HG03064 (cell line): ENCODE measurements at regions not wholly inside any gene's neighbourhood (a gene's known extent, or its start where the extent isn't known, plus 50 kb on each side); places are given as distances from the start of the nearest gene placed in this dataset.

Source experiments
- ATAC-seq: cut with Tn5 transposase; IDR thresholded peaks from one replicate; pipeline ENCODE4 v1.9.1; 2021; ENCODE audit warnings: low read depth; ENCODE audit not compliant: unreplicated experiment

- ATAC-seq: no peak
Observed at GRCh38 chr1:5010656-5011055, 356.2 kb downstream of the AJAP1 start.

DNA sequence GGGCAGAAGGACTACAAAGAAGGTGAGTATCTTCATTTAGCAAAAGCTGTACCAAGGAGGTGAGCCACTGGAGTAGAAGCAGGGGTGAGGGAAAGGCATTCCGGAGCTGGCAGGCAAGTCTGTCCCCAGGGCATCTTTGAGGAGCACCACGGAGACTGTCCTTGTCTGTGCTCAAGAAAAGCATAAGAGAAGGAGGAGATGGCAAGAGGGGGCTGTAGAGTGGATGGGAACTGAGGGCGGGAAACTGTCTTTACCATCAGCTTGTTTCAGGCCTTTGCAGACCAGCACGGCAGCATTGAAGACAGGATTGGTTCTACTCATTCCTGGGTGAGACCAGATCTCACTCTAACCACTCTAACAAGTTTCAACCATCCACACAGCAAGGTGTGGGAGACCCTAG is 355.8 kb downstream of the AJAP1 start:
- ATAC-seq: no peak

DNA sequence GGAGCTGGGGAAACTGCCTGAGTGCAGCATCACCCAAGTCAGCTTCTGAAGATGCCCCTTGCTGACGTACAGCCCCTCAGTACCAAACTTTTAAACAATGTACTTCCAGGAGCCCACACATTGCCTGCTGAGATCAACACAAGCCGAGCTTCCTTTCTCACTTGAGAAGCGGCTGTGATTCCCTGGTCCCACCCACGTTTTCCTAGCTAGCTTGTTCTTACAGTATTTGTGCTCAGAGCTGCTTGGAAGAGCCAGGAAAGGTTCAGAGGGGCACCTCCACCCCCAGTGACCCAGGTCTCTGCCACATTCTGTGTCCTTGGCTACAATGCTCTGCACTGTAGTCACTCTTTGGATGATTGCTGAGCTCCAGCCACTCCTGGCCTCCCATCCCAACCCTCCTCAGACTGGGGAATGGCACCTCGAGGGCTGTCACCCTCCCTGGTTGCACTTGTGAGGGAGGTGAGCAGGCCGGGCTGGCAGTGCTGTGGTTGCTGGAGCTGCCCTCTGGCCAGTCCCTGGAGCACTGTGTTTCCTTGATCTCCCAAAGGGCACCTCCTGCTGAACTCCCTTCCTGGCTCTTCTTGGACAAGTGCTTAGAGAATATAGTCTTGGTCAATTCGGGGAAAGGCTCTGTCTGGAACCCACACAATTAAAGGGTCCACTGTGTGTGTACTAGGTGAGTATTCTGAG is 355.1 kb downstream of the AJAP1 start:
- no peak for ATAC-seq

DNA sequence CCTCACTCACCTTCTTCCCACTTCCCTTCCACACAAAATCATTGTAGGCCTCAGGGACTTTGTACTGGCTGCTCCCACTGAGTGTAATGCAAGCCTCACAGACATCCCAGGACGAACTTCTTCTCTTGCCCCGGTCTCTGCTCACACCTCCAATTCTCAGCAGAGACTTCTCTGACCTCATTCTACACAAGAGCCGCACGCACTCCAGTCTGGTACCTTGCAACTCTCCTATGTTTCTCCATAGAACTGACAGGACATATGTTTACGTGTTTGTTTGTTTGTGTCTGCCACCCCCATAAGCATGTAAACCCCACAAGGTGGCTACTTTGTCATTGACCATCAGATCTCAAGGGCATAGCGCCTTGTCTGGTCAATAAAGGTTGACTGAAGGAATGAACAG is 350.8 kb downstream of the AJAP1 start:
- no peak for ATAC-seq

- no peak for ATAC-seq
Observed at GRCh38 chr1:5002676-5003075, 348.3 kb downstream of the AJAP1 start.

DNA sequence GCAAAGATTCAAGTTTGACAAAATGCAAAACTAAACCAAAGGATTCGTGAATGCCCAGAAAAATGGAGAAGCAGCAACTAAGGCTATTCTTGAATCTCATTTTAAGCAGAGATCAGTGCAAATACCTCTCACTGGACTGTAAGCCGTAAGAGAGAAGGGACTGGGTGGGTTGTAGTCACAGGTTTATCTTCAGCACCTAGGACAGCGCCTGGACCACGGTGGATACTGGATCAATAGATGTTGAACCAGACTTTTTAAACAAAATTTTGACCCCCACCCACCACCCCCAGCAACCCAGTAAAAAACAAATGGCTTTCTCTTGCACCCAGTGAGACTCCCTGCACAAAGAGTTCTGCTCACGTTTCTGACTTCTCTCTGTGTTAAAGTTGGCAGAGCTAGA is 347.1 kb downstream of the AJAP1 start:
- ATAC-seq: no peak

DNA sequence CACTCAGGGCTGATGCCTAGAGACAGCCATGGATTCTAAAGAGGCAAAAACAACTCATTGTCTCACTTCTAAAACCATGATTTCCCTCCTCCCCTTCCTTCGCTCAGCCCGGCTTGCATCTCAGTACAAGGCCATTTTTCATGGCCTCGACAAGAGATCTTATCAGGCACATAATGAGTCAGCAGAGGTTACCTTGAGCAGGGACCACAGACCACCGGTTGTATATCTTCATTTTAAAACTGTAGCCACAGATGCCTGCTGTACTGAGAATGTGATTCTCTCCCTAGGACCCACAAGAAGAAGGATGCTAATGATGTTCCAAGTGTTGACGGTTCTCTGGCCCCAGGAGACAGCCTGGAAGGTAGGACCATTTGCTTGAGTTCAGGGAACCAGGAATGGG is 331.9 kb downstream of the AJAP1 start:
- ATAC-seq: no peak

GRCh38 chr1:4984841-4985240 is 330.4 kb downstream of the AJAP1 start:
- no peak for ATAC-seq

GRCh38 chr1:4980211-4980610 is 325.8 kb downstream of the AJAP1 start:
- no peak for ATAC-seq

GRCh38 chr1:4978660-4979390 is 324.4 kb downstream of the AJAP1 start:
- no peak for ATAC-seq

GRCh38 chr1:4977701-4978100 is 323.3 kb downstream of the AJAP1 start:
- no peak for ATAC-seq

GRCh38 chr1:4976859-4977440 is 322.5 kb downstream of the AJAP1 start:
- no peak for ATAC-seq

GRCh38 chr1:4975856-4976255 is 321.4 kb downstream of the AJAP1 start:
- ATAC-seq: no peak

GRCh38 chr1:4974981-4975685 is 320.7 kb downstream of the AJAP1 start:
- ATAC-seq: no peak

DNA sequence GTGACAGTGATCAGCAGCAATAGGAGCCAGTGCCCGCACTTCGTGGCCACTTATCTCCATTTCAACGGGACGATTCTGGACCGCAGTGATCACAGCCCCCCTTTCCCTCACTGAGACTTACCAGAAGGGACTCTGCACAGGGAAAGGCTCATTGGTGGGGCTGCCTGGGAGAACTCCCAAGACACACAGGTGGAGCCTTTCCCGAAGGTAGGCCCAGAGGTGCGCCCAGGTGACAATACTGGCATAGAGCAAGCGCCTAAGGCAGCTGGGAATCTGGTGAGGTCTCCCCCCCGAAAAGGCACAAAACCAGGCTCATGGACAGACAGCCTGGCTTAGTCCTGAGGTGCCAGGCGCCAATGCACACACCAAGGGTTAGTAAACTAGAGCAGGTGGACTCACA is 318.9 kb downstream of the AJAP1 start:
- no peak for ATAC-seq

DNA sequence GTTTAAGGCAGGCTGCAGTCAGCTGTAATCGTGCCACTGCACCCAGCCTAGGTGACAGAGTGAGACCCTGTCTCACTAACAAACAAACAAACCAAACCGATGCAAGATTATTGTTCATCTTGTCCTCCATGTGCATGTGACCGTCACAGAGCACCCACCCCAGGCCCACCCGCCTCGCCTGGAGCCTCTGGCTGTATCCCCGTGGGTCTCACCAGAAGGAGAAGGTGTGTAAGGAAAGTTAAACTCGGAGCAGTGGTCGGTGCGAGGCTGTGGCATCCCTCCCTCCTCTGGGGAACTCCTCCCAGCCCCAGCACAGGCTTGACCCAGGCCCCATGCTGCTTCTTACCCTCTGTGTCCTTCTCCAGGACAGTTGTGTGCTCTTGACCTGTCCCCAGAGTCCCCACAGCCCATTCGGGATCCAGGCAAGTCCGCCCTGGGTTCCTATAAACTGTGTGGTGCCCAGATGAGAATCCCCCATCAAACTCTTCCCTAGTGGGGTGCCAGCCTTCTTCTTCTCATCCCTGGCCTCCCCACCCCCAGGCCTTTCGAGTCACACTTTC is 318.4 kb downstream of the AJAP1 start:
- ATAC-seq: no peak

GRCh38 chr1:4971666-4972065 is 317.3 kb downstream of the AJAP1 start:
- ATAC-seq: no peak

GRCh38 chr1:4970532-4970931 is 316.1 kb downstream of the AJAP1 start:
- ATAC-seq: no peak

DNA sequence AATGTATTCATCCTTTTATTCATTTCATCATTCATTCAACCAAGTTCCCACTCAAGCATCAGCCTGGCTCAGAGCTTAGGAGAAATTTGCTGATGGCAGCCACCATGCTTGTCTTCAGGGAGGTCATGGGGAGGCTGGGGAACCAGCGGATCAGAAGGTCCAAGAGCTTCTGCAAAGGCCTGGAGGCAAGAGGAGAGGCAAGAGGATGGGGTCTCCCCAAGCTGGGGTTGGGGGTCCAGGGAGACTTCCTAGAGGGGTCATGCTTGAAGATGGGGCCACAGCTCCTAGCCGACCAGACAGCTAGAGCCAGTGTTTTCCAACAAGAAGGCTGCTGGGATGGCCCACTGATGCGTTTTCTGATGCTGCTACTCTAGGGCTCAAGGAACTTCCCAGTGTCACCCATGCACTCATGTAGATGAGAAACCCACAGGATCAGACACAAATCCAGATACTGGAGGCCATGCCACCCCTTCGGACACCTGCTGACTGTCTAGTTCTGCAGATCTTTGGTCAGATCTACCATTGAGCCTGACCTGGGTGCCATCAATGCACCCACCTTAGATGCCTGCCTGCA is 315.2 kb downstream of the AJAP1 start:
- no peak for ATAC-seq

DNA sequence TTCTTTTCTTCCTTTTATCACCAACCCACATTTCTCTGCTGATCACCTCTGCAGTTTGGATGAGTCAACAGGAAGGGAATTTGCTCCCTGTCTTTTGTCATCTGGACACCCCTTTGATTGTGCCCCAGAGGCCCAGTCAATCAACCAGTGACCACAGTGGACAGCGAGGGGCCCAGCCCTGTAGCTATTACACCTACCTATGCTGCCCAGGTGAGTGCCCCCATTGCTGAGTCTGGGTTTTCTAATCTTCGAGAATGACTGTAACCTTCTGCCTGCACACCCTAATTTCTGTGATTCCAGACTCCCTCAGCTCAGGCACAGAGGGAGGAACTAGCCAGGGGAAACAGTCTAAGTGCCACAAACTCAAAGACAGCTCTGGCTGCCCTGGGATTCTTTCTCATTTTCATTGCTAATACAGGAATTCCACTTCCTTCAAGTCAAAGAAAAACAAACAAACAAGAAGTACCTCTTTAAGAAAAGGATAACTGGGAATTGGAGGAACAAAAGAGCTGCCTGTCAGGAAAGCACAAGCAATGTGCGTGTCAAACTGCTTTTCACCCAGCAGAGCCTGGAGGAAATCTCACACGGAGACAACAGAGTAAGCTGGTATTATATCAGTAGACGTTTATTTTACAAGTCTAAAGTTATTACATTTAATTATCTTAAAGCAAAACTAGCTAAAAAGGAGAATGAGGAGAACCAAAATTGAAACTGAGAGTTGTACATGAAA is 311.1 kb downstream of the AJAP1 start:
- no peak for ATAC-seq
